Neural cell (in vitro differentiated cells): ENCODE measurements at regions not wholly inside any gene's neighbourhood (a gene's known extent, or its start where the extent isn't known, plus 50 kb on each side); places are given as distances from the start of the nearest gene placed in this dataset.

ENCODE experiments used
- H2AFZ ChIP-seq: fragments of 200-600, 300-800 bp; sonication (generic), shearing (Covaris generic); 2 replicates; pipeline ENCODE4 v1.6.0; 2014; ENCODE audit warnings: low read depth, mild to moderate bottlenecking, antibody characterized with exemption, low read length, moderate library complexity
- H3F3A ChIP-seq: fragments of 200-600 bp; shearing (Covaris generic); 2 replicates; pipeline ENCODE4 v1.6.1; 2016; ENCODE audit warnings: mild to moderate bottlenecking, moderate library complexity, mixed read lengths, antibody characterized with exemption, low read length; ENCODE audit not compliant: insufficient read depth, poor library complexity, severe bottlenecking
- H3K27ac ChIP-seq: fragments of 200-600, 300-800 bp; sonication (generic), shearing (Covaris generic); 2 replicates; pipeline ENCODE4 v1.5.1; 2014; ENCODE audit warnings: mild to moderate bottlenecking, low read length, moderate library complexity
- H3K27me3 ChIP-seq: fragments of 300-800, 200-600 bp; sonication (generic), shearing (Covaris generic); 2 replicates; pipeline ENCODE4 v1.6.0; 2014; ENCODE audit warnings: mild to moderate bottlenecking, low read depth, low read length, moderate library complexity; ENCODE audit not compliant: insufficient read depth
- H3K36me3 ChIP-seq: fragments of 300-800, 200-600 bp; sonication (generic), shearing (Covaris generic); 2 replicates; pipeline ENCODE4 v1.5.1; 2014; ENCODE audit warnings: mild to moderate bottlenecking, antibody characterized with exemption, low read length, moderate library complexity; ENCODE audit not compliant: insufficient read depth
- H3K4me2 ChIP-seq: fragments of 300-800, 200-600 bp; sonication (generic), shearing (Covaris generic); 2 replicates; pipeline ENCODE4 v1.6.0; 2014; ENCODE audit warnings: mild to moderate bottlenecking, low read length
- H3K4me3 ChIP-seq: fragments of 300-800, 200-600 bp; sonication (generic), shearing (Covaris generic); 2 replicates; pipeline ENCODE4 v1.5.1; 2014; ENCODE audit warnings: mild to moderate bottlenecking, low read length, moderate library complexity
- H3K79me2 ChIP-seq: fragments of 200-600 bp; shearing (Covaris generic); replicated peaks from 2 replicates; pipeline ENCODE4 v1.6.0; 2014; ENCODE audit warnings: mild to moderate bottlenecking, low read length, moderate library complexity; ENCODE audit not compliant: insufficient read depth
- H3K9ac ChIP-seq: fragments of 300-800, 200-600 bp; sonication (generic), shearing (Covaris generic); 2 replicates; pipeline ENCODE4 v1.6.1; 2016; ENCODE audit warnings: mild to moderate bottlenecking, low read length, mixed read lengths
- H3K9me2 ChIP-seq: fragments of 200-600 bp; shearing (Covaris generic); 2 replicates; pipeline ENCODE4 v1.6.1; 2016; ENCODE audit warnings: mild to moderate bottlenecking, low read length, mixed read lengths; ENCODE audit not compliant: insufficient read depth
- H3K9me3 ChIP-seq: fragments of 200-600, 300-800 bp; sonication (generic), shearing (Covaris generic); 2 replicates; pipeline ENCODE4 v1.6.1; 2016; ENCODE audit warnings: mild to moderate bottlenecking, mixed run types, low read length, moderate library complexity, mixed read lengths
- H4K20me1 ChIP-seq: fragments of 200-600 bp; shearing (Covaris generic); 2 replicates; pipeline ENCODE4 v1.6.1; 2016; ENCODE audit warnings: mild to moderate bottlenecking, mixed run types; ENCODE audit not compliant: insufficient read depth
- EP300 ChIP-seq: fragments of 450-650 bp; conservative IDR thresholded peaks from 2 replicates; pipeline ENCODE4 v1.6.1; 2014; ENCODE audit warnings: antibody characterized with exemption, mild to moderate bottlenecking, moderate library complexity; ENCODE audit not compliant: poor library complexity, severe bottlenecking
- EZH2 ChIP-seq: fragments of 200-600, 300-800 bp; shearing (Covaris generic), sonication (generic); IDR thresholded peaks from 2 replicates; pipeline ENCODE4 v1.6.1; 2014; ENCODE audit warnings: antibody characterized with exemption, low read length, borderline replicate concordance, mild to moderate bottlenecking; ENCODE audit not compliant: insufficient read depth, poor library complexity, severe bottlenecking
- MXI1 ChIP-seq: fragments of 450-650 bp; conservative IDR thresholded peaks from 2 replicates; pipeline ENCODE4 v1.6.1; 2014; ENCODE audit warnings: antibody characterized with exemption, mild to moderate bottlenecking; ENCODE audit not compliant: poor library complexity, severe bottlenecking
- POLR2AphosphoS5 ChIP-seq: IDR thresholded peaks from 2 replicates; pipeline ENCODE4 v1.6.1; 2012
- RAD21 ChIP-seq: fragments of 450-650 bp; conservative IDR thresholded peaks from 2 replicates; pipeline ENCODE4 v1.6.1; 2014; ENCODE audit warnings: antibody characterized with exemption, mild to moderate bottlenecking, moderate library complexity
- SMC3 ChIP-seq: fragments of 450-650 bp; conservative IDR thresholded peaks from 2 replicates; pipeline ENCODE4 v1.6.1; 2014; ENCODE audit warnings: antibody characterized with exemption, mild to moderate bottlenecking, moderate library complexity; ENCODE audit not compliant: poor library complexity
- TAF1 ChIP-seq: IDR thresholded peaks from 2 replicates; pipeline ENCODE4 v1.6.1; 2012; ENCODE audit warnings: low read depth
- TF ChIP-seq, protein P1 (sequence below): IDR thresholded peaks from 2 replicates; pipeline ENCODE4 v1.6.1; 2012; ENCODE audit warnings: borderline replicate concordance
- TF ChIP-seq, protein P2 (sequence below): fragments of 450-650 bp; IDR thresholded peaks from 2 replicates; pipeline ENCODE4 v1.5.1; 2014; ENCODE audit warnings: antibody characterized with exemption, mild to moderate bottlenecking, moderate library complexity; ENCODE audit not compliant: poor library complexity, severe bottlenecking

DNA sequence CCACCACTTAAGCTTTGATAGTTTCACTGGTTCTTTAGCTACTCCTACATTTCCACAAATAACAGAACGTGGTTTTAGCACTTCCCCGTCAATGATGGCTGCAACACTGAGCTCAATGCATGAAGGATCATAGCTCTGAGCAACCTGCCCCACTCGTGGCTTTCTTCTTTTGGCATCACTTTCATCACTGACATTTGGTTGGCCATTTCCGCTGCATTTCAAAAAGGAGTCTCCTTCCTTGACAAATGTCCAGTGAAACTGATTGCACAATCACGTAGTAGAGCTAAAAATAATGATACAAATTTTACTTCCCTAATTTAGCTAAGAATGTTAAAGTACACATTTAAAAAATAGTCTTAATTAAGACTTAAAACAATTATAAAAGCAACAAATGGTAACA lies 205.2 kb upstream of the HDAC4 start:
- Histone ChIP-seq H3K36me3 (no peaks in the 10 kb centered on the region), H2AFZ (no peak overlapping the region), H3K27ac (no peak overlapping the region), H4K20me1 (no peaks in the 10 kb centered on the region), H3K4me2 (no peak overlapping the region), H3F3A (no peaks in the 10 kb centered on the region), H3K27me3 (no peaks in the 10 kb centered on the region), H3K4me3 (no peak overlapping the region), H3K9me3 (no peaks in the 10 kb centered on the region), H3K9ac (no peak overlapping the region), H3K9me2 (no peaks in the 10 kb centered on the region), H3K79me2 (no peaks in the 10 kb centered on the region)
- TF ChIP-seq, protein P1, sequence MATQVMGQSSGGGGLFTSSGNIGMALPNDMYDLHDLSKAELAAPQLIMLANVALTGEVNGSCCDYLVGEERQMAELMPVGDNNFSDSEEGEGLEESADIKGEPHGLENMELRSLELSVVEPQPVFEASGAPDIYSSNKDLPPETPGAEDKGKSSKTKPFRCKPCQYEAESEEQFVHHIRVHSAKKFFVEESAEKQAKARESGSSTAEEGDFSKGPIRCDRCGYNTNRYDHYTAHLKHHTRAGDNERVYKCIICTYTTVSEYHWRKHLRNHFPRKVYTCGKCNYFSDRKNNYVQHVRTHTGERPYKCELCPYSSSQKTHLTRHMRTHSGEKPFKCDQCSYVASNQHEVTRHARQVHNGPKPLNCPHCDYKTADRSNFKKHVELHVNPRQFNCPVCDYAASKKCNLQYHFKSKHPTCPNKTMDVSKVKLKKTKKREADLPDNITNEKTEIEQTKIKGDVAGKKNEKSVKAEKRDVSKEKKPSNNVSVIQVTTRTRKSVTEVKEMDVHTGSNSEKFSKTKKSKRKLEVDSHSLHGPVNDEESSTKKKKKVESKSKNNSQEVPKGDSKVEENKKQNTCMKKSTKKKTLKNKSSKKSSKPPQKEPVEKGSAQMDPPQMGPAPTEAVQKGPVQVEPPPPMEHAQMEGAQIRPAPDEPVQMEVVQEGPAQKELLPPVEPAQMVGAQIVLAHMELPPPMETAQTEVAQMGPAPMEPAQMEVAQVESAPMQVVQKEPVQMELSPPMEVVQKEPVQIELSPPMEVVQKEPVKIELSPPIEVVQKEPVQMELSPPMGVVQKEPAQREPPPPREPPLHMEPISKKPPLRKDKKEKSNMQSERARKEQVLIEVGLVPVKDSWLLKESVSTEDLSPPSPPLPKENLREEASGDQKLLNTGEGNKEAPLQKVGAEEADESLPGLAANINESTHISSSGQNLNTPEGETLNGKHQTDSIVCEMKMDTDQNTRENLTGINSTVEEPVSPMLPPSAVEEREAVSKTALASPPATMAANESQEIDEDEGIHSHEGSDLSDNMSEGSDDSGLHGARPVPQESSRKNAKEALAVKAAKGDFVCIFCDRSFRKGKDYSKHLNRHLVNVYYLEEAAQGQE = no peak
- TF ChIP-seq, protein P2, sequence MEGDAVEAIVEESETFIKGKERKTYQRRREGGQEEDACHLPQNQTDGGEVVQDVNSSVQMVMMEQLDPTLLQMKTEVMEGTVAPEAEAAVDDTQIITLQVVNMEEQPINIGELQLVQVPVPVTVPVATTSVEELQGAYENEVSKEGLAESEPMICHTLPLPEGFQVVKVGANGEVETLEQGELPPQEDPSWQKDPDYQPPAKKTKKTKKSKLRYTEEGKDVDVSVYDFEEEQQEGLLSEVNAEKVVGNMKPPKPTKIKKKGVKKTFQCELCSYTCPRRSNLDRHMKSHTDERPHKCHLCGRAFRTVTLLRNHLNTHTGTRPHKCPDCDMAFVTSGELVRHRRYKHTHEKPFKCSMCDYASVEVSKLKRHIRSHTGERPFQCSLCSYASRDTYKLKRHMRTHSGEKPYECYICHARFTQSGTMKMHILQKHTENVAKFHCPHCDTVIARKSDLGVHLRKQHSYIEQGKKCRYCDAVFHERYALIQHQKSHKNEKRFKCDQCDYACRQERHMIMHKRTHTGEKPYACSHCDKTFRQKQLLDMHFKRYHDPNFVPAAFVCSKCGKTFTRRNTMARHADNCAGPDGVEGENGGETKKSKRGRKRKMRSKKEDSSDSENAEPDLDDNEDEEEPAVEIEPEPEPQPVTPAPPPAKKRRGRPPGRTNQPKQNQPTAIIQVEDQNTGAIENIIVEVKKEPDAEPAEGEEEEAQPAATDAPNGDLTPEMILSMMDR = no peak
- no peak for TF ChIP-seq MXI1

GRCh38 chr2:239605409-239605808 lies 204.6 kb upstream of the HDAC4 start:
- no peak for TF ChIP-seq EP300
- TF ChIP-seq, protein P1 = no peak
- TF ChIP-seq TAF1 = no peak
- TF ChIP-seq POLR2AphosphoS5 = no peak
- no peak for TF ChIP-seq RAD21
- TF ChIP-seq MXI1 = no peak
- TF ChIP-seq, protein P2 = no peak
- TF ChIP-seq EZH2 = no peak
- TF ChIP-seq SMC3 = no peak
- H3K79me2 ChIP-seq = no peaks in the 10 kb centered on the region

More at GRCh38 chr2:239605409-239605808, 204.6 kb upstream of the HDAC4 start:
- no peak overlapping the region for H2AFZ ChIP-seq
- no peaks in the 10 kb centered on the region for H3K9me2 ChIP-seq
- H3K9ac ChIP-seq = no peak overlapping the region
- no peaks in the 10 kb centered on the region for H3K36me3 ChIP-seq
- no peaks in the 10 kb centered on the region for H4K20me1 ChIP-seq
- H3K27me3 ChIP-seq = no peaks in the 10 kb centered on the region
- H3F3A ChIP-seq = no peaks in the 10 kb centered on the region
- H3K9me3 ChIP-seq = no peaks in the 10 kb centered on the region
- no peak overlapping the region for H3K27ac ChIP-seq
- H3K4me3 ChIP-seq = no peak overlapping the region
- H3K4me2 ChIP-seq = no peak overlapping the region
